NCI-H1048 (cell line): ENCODE measurements at regions not wholly inside any gene's neighbourhood (a gene's known extent, or its start where the extent isn't known, plus 50 kb on each side); places are given as distances from the start of the nearest gene placed in this dataset.

Experiments used
- DNase-seq: peaks from one replicate; lab custom pipeline; 2025; lab: John Stamatoyannopoulos, UW

DNA sequence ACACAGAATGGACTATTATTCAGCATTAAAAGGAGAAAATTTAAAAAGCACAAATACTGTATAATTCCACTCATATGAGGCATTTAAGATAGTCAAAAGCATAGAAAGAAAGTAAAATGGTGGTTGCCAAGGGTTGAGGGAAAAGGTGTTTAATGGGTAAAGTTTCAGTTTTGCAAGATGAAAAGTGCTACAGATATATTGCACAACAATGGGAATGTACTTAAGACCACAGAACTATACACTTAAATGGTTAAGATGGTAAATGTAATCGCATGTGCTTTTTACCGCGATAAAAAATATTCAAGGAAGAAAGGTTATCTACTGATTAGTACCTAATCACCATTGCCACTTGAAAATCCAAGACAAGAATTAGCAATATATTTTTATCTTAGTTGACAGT lies 71.8 kb upstream of the NOX3 start:
- no peak for DNase-seq

DNA sequence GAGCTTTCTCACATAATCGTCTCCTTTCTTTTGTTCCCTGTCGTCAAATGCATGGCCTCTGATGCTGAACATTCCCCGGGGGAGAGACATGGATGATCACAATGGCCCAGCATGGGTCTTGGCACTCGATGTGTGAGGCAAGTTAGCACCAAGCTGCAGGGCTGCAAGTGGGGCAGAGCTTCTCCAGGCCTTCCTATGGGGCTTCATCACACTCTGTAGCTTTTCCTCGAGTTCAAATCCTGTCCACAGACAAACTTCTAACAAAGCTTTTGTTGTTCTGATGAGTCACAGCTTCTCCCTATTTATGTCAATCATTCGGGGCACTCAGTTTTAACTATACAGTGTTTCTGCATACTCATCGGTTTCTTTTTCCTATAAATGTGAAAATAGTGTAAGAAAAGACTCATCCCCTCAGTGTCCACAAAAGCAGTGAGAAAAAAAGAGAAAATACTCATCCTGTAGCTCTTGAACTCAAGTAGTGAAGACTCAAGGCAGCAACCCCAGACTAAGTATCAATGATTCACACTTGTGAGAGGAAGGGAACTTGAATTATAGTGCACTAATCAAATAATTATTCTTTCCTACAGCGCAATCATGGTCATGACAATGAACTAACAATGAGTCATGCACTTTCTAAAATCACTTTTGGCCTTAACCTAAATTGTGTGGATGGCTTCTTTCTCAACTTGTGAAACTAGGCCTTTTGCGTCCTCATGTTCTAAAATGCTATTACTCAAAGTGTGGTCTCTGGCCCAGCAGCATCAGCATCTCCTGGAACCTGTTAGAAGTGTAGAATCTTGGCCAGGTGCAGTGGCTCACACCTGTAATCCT lies 68.4 kb upstream of the NOX3 start:
- DNase-seq: no peak

DNA sequence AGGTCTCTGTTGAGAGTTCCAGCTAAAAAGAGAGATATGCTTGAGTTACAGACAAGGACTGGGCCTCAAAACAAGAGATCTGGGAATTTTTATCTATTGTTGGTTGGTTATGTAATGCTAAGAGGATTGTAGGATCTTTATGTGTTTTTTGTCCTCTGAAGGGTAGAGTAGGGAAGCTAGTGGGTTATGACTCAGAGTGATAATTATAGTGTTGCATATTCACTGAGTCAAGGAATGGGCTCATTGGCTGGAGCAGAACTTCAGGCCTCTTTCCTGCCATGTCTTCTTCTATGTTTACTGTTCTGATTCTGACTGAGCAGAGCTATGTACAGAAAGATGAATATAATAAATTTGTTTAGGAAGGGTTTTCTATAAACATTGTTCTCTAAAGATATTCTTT lies 66.1 kb upstream of the NOX3 start:
- DNase-seq: no peak

DNA sequence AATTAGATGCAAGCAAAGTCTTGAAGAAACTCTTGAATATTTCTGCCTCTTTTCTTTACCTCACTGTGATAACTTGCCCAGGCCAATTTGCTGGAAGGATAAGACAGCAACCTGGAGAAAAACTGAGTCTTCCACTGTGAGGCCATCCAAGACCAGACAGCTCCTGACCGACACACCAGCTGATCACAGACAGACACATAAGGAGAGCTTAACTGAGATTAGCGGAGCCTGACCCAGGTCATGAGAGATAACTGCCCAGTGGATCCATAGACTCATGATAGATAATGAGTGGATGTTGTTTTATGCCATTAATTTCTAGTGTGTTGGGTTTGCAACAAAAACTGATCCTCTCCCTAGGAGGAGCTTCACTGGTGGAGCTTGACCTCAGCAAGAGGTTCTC lies 64.4 kb upstream of the NOX3 start:
- no peak for DNase-seq

DNA sequence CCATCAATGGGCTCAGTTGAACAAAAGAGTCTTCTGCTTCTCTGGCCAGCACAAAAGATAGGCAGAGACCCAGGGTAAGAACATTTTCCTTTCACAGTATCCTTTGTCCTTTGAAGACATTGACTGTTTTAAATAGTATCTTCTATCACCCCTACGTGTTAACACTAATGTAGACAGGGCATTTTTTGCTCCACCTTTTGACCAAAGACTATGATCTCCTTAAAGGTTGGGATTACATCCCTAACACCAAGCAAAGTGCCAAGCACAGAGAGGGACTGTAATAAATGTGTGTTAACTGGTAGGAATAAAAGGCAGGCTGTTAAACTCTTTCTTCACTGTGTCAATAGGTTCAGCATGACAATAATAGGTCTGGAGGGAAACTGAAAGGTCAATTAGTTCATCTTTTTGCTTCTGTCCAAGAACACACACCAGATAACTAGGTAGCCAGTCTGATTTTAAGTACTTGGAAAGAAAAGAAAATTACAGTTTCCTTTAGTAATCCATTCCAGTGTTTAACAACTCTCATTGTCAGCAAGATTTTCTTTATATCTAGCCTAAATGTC lies 63.6 kb upstream of the NOX3 start:
- DNase-seq: no peak

DNA sequence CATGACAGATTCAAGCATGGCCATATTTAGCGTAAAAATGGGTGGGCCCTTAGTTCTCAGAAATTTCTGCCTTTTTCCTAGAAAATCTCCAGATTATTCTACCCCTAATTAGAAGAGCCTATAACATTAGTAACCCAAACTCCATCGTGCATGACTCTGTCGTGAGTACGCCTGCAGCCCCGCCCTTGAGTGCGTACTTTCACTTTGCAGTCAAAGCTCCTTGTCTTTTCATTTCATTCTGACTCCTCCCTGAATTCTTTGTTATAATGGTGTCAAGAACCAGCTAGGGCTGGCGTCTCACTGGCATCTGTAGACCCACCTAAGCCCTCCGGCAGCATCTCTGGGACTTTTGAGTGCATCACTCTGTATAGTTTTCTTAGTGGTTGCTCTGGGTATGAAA lies 61.7 kb upstream of the NOX3 start:
- DNase-seq: no peak

DNA sequence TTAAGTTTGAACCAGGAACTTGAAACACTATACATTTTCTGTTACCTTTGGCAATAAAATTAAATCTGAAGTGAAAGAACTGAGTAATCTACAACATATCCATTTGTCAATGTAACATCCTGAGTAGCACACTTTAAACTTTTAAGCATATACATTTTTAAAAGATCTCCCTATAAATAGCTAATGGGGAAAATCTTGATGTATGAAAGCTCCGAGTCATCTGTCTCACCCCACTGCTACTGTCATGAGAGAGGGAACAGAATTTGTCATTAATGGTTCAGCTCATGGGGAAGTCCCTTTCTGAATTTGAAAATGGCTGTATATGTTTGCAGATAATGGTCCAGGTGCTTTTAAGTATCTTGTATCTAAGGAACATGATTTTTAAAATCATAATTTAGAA lies 55.2 kb upstream of the NOX3 start:
- no peak for DNase-seq

DNA sequence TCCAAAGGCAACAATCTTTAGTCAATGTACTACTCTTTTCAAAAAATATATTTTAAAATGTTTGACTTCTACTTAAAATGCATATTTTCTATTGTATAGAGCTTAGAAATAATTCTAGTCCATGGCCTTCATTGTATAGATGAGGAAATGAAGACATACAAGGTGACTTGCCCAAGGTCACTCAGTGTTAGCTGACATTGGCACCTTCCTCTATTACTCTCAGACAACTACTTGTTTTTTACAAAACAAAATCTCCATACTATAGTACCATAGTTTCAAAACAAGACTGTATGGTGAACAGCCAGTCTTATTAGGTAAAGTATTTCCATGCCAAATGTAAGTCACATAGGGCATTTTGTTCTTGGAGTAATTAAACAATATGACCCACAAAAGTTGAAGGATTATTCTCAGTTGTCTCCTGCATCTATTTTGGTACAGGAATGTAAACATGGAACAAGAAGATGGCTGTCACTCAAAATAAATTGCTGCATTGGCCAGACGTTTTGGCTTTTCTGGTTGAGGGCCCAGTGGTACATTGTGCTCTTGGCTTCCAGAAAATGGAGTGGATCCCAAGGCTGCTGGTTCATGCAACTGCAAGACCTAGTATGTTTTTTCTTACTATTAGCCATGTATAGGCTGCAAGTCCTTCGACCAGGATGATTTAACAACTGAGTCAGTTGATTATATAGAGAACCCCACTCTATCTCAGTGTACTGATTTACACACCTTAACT lies 54.3 kb upstream of the NOX3 start:
- no peak for DNase-seq

DNA sequence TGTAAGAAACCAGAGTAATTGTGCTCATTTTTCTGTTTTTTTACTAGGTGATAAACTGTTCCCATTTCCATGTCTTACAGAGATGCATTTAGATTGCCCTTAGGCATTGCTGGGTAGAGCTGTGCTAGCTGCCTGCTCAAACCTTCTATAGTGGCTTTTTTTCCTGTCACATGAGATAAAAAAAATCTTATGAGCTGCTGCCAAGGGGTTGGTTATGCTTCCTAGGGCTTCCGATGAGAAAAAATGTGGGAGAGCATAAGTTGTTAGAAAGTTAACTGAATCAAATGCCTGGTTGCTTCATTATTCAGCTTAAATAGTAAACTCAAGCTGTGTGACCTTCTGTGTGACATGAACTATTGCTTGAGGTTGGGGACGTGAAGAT lies 50.0 kb upstream of the NOX3 start:
- DNase-seq: no peak
